ENCODE measurements at regions not wholly inside any gene's neighbourhood (a gene's known extent, or its start where the extent isn't known, plus 50 kb on each side); places are given as distances from the start of the nearest gene placed in this dataset.

DNA sequence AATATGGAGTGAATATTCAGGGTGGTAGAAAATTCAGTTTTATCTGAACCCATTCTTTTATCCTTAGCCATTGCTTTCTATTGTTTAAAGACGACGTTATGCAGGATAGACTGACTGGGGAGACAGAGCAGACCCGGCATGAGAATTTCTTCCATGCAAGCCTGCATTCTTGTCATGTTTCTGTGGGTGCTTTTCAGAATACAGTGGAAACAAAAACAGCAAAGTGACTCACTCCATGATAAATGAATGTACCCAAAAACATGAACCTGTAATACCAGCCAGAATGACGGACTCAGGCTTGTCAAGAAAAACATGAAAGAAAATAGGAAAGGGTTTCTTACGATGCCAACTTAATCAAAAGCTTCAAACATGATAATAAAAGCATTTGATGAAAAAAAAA lies 924.0 kb downstream of the EFNB2 start:
- Histone ChIP-seq H2AFZ (ENCODE audit: low read depth, low read length) (no peak overlapping the region), H3K4me2 (ENCODE audit: insufficient read depth, low read length) (no peak overlapping the region), H3K4me1 (ENCODE audit: insufficient read depth, low read length) (no peaks in the 10 kb centered on the region), H3K4me3 (ENCODE audit: low read depth in 1 of 2, low read length in 2 of 2) (no peak overlapping the region), H4K20me1 (ENCODE audit: insufficient read depth, low read length) (no peaks in the 10 kb centered on the region), H3K27me3 (ENCODE audit: insufficient read depth, low read length, poor library complexity) (no peaks in the 10 kb centered on the region), H3K27ac (ENCODE audit: low read length) (no peak overlapping the region), H3K9ac (ENCODE audit: low read depth, low read length) (no peak overlapping the region), H3K9me3 (ENCODE audit: insufficient read depth, low read length, severe bottlenecking) (no peaks in the 10 kb centered on the region), H3K36me3 (ENCODE audit: insufficient read depth, low read length) (no peaks in the 10 kb centered on the region), H3K79me2 (ENCODE audit: insufficient read depth, low read length) (no peaks in the 10 kb centered on the region)
- TF ChIP-seq, protein P1, sequence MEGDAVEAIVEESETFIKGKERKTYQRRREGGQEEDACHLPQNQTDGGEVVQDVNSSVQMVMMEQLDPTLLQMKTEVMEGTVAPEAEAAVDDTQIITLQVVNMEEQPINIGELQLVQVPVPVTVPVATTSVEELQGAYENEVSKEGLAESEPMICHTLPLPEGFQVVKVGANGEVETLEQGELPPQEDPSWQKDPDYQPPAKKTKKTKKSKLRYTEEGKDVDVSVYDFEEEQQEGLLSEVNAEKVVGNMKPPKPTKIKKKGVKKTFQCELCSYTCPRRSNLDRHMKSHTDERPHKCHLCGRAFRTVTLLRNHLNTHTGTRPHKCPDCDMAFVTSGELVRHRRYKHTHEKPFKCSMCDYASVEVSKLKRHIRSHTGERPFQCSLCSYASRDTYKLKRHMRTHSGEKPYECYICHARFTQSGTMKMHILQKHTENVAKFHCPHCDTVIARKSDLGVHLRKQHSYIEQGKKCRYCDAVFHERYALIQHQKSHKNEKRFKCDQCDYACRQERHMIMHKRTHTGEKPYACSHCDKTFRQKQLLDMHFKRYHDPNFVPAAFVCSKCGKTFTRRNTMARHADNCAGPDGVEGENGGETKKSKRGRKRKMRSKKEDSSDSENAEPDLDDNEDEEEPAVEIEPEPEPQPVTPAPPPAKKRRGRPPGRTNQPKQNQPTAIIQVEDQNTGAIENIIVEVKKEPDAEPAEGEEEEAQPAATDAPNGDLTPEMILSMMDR (IDR thresholded peaks at IDR 0.05; ENCODE audit: borderline replicate concordance, extremely low read depth, low read length, poor library complexity, severe bottlenecking): no peak
- TF ChIP-seq EZH2 (IDR thresholded peaks at IDR 0.05; ENCODE audit: borderline replicate concordance, low read depth, low read length, severe bottlenecking): no peak
- ATAC-seq (ENCODE audit: insufficient read depth, low read depth) (no peak), DNase-seq (no peak)

DNA sequence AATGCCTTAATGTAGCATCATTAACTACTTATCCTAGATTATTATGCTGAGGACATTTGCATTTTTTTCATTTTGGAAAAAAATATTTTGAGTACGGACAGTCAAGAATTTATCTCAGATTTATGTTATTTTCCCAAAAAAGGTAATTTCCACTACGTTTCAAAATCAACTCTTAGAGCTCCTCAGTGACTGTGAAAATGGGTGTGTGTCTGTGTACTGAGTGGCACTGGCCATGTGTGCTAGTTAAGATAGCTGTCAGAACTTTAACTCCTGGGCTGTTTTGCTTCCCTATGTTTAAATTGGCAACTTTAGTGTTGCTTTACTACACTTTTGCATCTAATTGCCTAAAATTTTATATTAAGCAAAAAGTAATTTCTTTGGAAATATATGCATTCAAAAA lies 927.4 kb downstream of the EFNB2 start:
- H3K4me3 ChIP-seq (ENCODE audit: low read depth in 1 of 2, low read length in 2 of 2): no peak overlapping the region
- TF ChIP-seq, protein P1 (IDR thresholded peaks at IDR 0.05; ENCODE audit: borderline replicate concordance, extremely low read depth, low read length, poor library complexity, severe bottlenecking): no peak
- TF ChIP-seq EZH2 (IDR thresholded peaks at IDR 0.05; ENCODE audit: borderline replicate concordance, low read depth, low read length, severe bottlenecking): no peak
- H3K27ac ChIP-seq (ENCODE audit: low read length): no peak overlapping the region
- no peaks in the 10 kb centered on the region for H3K36me3 ChIP-seq (ENCODE audit: insufficient read depth, low read length)
- no peaks in the 10 kb centered on the region for H3K27me3 ChIP-seq (ENCODE audit: insufficient read depth, low read length, poor library complexity)
- H4K20me1 ChIP-seq (ENCODE audit: insufficient read depth, low read length): no peaks in the 10 kb centered on the region
- no peak overlapping the region for H3K9ac ChIP-seq (ENCODE audit: low read depth, low read length)
- no peak overlapping the region for H3K4me2 ChIP-seq (ENCODE audit: insufficient read depth, low read length)
- no peak overlapping the region for H2AFZ ChIP-seq (ENCODE audit: low read depth, low read length)
- ATAC-seq (ENCODE audit: insufficient read depth, low read depth) (no peak), DNase-seq (no peak)
- no peaks in the 10 kb centered on the region for H3K9me3 ChIP-seq (ENCODE audit: insufficient read depth, low read length, severe bottlenecking)
- no peaks in the 10 kb centered on the region for H3K4me1 ChIP-seq (ENCODE audit: insufficient read depth, low read length)
- no peaks in the 10 kb centered on the region for H3K79me2 ChIP-seq (ENCODE audit: insufficient read depth, low read length)

DNA sequence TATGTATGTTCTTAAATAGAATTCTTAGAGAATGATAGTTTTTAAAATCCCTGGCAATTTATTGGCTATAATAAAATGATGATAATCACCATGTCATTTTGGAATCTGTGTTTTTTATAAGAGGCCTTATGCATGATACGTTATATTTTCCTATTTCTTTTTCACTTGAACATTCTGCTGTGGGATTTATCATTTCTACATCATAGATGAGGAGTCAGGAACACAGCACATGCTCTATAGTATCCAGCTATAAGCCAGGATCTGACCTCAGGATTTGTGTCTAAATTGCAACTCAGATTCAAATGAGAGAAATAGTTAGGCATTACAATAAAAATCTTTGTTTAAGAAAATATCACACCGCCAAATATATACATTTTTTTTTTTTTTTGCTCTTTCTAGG lies 928.0 kb downstream of the EFNB2 start:
- ATAC-seq (ENCODE audit: insufficient read depth, low read depth): no peak
- H3K27ac ChIP-seq (ENCODE audit: low read length): no peak overlapping the region
- no peaks in the 10 kb centered on the region for H3K36me3 ChIP-seq (ENCODE audit: insufficient read depth, low read length)

More for the DNA sequence above, 928.0 kb downstream of the EFNB2 start:
- Histone ChIP-seq H4K20me1 (ENCODE audit: insufficient read depth, low read length) (no peaks in the 10 kb centered on the region), H3K79me2 (ENCODE audit: insufficient read depth, low read length) (no peaks in the 10 kb centered on the region), H3K4me2 (ENCODE audit: insufficient read depth, low read length) (no peak overlapping the region), H2AFZ (ENCODE audit: low read depth, low read length) (no peak overlapping the region), H3K9me3 (ENCODE audit: insufficient read depth, low read length, severe bottlenecking) (no peaks in the 10 kb centered on the region), H3K9ac (ENCODE audit: low read depth, low read length) (no peak overlapping the region), H3K4me1 (ENCODE audit: insufficient read depth, low read length) (no peaks in the 10 kb centered on the region), H3K4me3 (ENCODE audit: low read depth in 1 of 2, low read length in 2 of 2) (no peak overlapping the region), H3K27me3 (ENCODE audit: insufficient read depth, low read length, poor library complexity) (no peaks in the 10 kb centered on the region)
- DNase-seq: no peak
- TF ChIP-seq, protein P1 (IDR thresholded peaks at IDR 0.05; ENCODE audit: borderline replicate concordance, extremely low read depth, low read length, poor library complexity, severe bottlenecking): no peak
- no peak for TF ChIP-seq EZH2 (IDR thresholded peaks at IDR 0.05; ENCODE audit: borderline replicate concordance, low read depth, low read length, severe bottlenecking)
